ENCODE measurements at regions not wholly inside any gene's neighbourhood (a gene's known extent, or its start where the extent isn't known, plus 50 kb on each side); places are given as distances from the start of the nearest gene placed in this dataset.

GRCh38 chr1:224504297-224505041 lies 69.9 kb upstream of the WDR26 start:
- TF ChIP-seq CTCF (IDR thresholded peaks at IDR 0.05) (no peak), POLR2A (IDR thresholded peaks at IDR 0.05) (no peak)
